Suprapubic skin (tissue), 4 donors: ENCODE measurements at regions not wholly inside any gene's neighbourhood (a gene's known extent, or its start where the extent isn't known, plus 50 kb on each side); places are given as distances from the start of the nearest gene placed in this dataset.

ENCODE experiments used
- DNase-seq, 2 donors: peaks; one replicate each; pipeline ENCODE4 v3.0.0-alpha.2; 2019; ENCODE audit warnings: low spot score in 2 of 2
- H3K27ac ChIP-seq: fragments of 200-600 bp; sonication (generic); one replicate; pipeline ENCODE4 v1.5.1; 2019
- H3K27me3 ChIP-seq: fragments of 200-600 bp; sonication (generic); one replicate; pipeline ENCODE4 v1.5.1; 2019
- H3K36me3 ChIP-seq: fragments of 200-600 bp; sonication (generic); one replicate; pipeline ENCODE4 v1.5.1; 2019
- H3K4me1 ChIP-seq: fragments of 200-600 bp; sonication (generic); one replicate; pipeline ENCODE4 v1.5.1; 2019
- H3K4me3 ChIP-seq: fragments of 200-600 bp; sonication (generic); one replicate; pipeline ENCODE4 v1.5.1; 2019; ENCODE audit warnings: mild to moderate bottlenecking
- H3K9me3 ChIP-seq: fragments of 200-600 bp; sonication (generic); one replicate; pipeline ENCODE4 v1.5.1; 2019
- EP300 ChIP-seq: sonication (generic); formaldehyde crosslinking; IDR thresholded peaks from one replicate; pipeline ENCODE4 v1.6.1; 2017; ENCODE audit warnings: antibody characterized with exemption
- POLR2A ChIP-seq, 2 donors: fragments of 450-650 bp; IDR thresholded peaks; one replicate each; pipeline ENCODE4 v1.6.1; 2017; ENCODE audit warnings: antibody characterized with exemption in 2 of 2, mild to moderate bottlenecking in 2 of 2, moderate library complexity in 2 of 2
- POLR2AphosphoS5 ChIP-seq, 3 donors: sonication (generic); formaldehyde crosslinking; IDR thresholded peaks; one replicate each; pipeline ENCODE4 v1.6.1; 2017; ENCODE audit warnings: antibody characterized with exemption in 3 of 3
- WGBS: methylation state at CpG from one replicate; pipeline ENCODE4 v1.1.5; 2018; 5-methylcytosine and 5-hydroxymethylcytosine counted together
- TF ChIP-seq, protein P1 (sequence below), 2 donors: fragments of 200-600 bp in 1 of 2; fragments of 450-650 bp in 1 of 2; sonication (generic) in 1 of 2; IDR thresholded peaks; one replicate each; pipeline ENCODE4 v1.5.1; 2016 to 2019; ENCODE audit warnings: antibody characterized with exemption in 2 of 2, mild to moderate bottlenecking in 1 of 2, moderate library complexity in 1 of 2

GRCh38 chr2:235155163-235155562, 203.3 kb downstream of the SH3BP4 start:
- H3K36me3 ChIP-seq = no peaks in the 10 kb centered on the region
- no peaks in the 10 kb centered on the region for H3K4me1 ChIP-seq
- H3K4me3 ChIP-seq = no peak overlapping the region
- H3K9me3 ChIP-seq = no peaks in the 10 kb centered on the region
- H3K27ac ChIP-seq = no peak overlapping the region
- TF ChIP-seq POLR2A (IDR thresholded peaks at IDR 0.05) (no peak), POLR2AphosphoS5 (IDR thresholded peaks at IDR 0.05) (no peak), EP300 (no peak)
- TF ChIP-seq, protein P1, sequence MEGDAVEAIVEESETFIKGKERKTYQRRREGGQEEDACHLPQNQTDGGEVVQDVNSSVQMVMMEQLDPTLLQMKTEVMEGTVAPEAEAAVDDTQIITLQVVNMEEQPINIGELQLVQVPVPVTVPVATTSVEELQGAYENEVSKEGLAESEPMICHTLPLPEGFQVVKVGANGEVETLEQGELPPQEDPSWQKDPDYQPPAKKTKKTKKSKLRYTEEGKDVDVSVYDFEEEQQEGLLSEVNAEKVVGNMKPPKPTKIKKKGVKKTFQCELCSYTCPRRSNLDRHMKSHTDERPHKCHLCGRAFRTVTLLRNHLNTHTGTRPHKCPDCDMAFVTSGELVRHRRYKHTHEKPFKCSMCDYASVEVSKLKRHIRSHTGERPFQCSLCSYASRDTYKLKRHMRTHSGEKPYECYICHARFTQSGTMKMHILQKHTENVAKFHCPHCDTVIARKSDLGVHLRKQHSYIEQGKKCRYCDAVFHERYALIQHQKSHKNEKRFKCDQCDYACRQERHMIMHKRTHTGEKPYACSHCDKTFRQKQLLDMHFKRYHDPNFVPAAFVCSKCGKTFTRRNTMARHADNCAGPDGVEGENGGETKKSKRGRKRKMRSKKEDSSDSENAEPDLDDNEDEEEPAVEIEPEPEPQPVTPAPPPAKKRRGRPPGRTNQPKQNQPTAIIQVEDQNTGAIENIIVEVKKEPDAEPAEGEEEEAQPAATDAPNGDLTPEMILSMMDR (IDR thresholded peaks at IDR 0.05) = no peak
- 92% methylated on average over 5 of the region's 5 CpGs for WGBS
- H3K27me3 ChIP-seq = peaks cover 5% of the 10 kb centered on the region
- DNase-seq = no peak

- 90% methylated on average over 5 of the region's 5 CpGs for WGBS
- Histone ChIP-seq H3K27me3 (peaks cover 5% of the 10 kb centered on the region), H3K9me3 (no peaks in the 10 kb centered on the region), H3K4me3 (no peak overlapping the region), H3K4me1 (no peaks in the 10 kb centered on the region), H3K36me3 (no peaks in the 10 kb centered on the region), H3K27ac (no peak overlapping the region)
- TF ChIP-seq, protein P1 (IDR thresholded peaks at IDR 0.05) = no peak
- TF ChIP-seq POLR2A (IDR thresholded peaks at IDR 0.05) (no peak), EP300 (no peak)
- DNase-seq = no peak
Measured at GRCh38 chr2:235156055-235156454, 204.2 kb downstream of the SH3BP4 start.

DNA sequence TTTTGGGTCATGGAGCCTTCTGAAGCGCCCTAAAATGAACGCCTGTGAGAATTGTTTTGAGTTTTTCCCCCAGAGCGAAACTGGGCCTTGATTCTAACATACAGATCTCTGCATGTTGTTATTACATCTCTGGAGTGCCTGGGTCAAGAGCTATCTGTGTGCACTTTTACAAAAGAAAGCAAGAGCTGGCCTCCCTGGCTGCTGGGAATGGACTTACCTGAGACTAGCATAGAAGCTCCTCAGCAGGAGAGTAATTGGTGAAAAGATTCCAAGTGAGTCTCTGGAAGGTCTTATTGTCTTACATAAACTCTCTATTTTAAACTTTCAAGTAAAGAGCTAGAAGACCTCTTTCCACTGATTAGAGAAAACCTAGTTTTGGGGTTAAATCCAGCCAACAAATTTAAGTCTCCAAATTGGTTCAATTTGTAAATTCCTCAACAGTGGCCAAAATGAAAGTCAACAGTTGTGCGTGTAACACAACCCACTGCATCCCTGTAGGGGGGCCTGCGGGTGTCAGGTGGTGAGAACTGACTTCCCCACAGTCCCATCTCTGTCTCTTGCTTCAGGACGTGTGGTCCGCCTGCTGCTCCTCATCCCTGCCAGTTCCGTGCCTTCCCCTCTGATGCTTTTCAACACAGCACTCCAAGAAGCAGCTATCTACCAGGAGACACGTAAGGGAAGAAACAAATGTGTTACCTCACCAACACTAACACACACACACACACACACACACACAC, 206.1 kb downstream of the SH3BP4 start:
- peak in 1 of 2 donors; percentile 12 for DNase-seq
- TF ChIP-seq, protein P1 (IDR thresholded peaks at IDR 0.05) = no peak
- TF ChIP-seq EP300 (no peak), POLR2A (IDR thresholded peaks at IDR 0.05) (no peak), POLR2AphosphoS5 (IDR thresholded peaks at IDR 0.05) (no peak)
- H3K27me3 ChIP-seq = peaks cover 5% of the 10 kb centered on the region
- H3K9me3 ChIP-seq = no peaks in the 10 kb centered on the region
- no peak overlapping the region for H3K4me3 ChIP-seq
- no peaks in the 10 kb centered on the region for H3K36me3 ChIP-seq
- no peak overlapping the region for H3K27ac ChIP-seq
- 91% methylated on average over 9 of the region's 9 CpGs for WGBS
- no peaks in the 10 kb centered on the region for H3K4me1 ChIP-seq

DNA sequence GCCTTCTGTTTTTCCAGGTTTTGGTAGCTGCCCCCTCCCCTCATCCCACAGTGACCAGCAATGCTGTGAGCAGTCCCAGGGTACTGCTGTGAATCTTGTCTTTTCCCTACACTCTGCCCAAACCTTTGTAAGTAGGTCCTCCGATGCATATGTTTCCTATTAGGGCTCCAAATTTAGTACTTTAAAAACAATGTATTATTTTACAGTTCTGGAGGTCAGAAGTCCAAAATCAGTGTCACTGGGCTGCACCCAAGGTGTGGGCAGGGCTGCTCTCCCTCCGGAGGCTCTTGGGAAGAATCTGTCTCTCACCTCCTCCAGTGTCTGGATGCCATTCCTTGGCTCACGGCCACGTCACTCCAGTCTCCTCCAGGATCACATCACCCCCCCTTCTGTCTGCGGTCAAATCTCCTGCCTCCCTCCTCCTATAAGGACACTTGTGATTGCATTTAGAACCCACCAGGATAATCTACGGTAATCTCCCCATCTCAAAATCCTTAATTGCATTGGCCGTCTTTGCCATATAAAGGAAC, 208.5 kb downstream of the SH3BP4 start:
- DNase-seq = no peak
- H3K4me1 ChIP-seq = no peaks in the 10 kb centered on the region

GRCh38 chr2:235161565-235161964, 209.7 kb downstream of the SH3BP4 start:
- TF ChIP-seq EP300 = no peak
- no peak for TF ChIP-seq POLR2A (IDR thresholded peaks at IDR 0.05)
- no peak for TF ChIP-seq POLR2AphosphoS5 (IDR thresholded peaks at IDR 0.05)
- TF ChIP-seq, protein P1 (IDR thresholded peaks at IDR 0.05) = no peak
- no peaks in the 10 kb centered on the region for H3K36me3 ChIP-seq
- H3K27me3 ChIP-seq = no peaks in the 10 kb centered on the region
- 89% methylated on average over 8 of the region's 8 CpGs for WGBS
- no peak for DNase-seq
- no peak overlapping the region for H3K27ac ChIP-seq
- no peaks in the 10 kb centered on the region for H3K9me3 ChIP-seq
- peaks cover 4% of the 10 kb centered on the region for H3K4me1 ChIP-seq
- no peak overlapping the region for H3K4me3 ChIP-seq

More for the DNA sequence above, 208.5 kb downstream of the SH3BP4 start:
- Histone ChIP-seq H3K27ac (no peak overlapping the region), H3K4me3 (no peak overlapping the region), H3K9me3 (no peaks in the 10 kb centered on the region), H3K36me3 (no peaks in the 10 kb centered on the region), H3K27me3 (no peaks in the 10 kb centered on the region)
- TF ChIP-seq POLR2AphosphoS5 (IDR thresholded peaks at IDR 0.05) (no peak), POLR2A (IDR thresholded peaks at IDR 0.05) (no peak), EP300 (no peak)
- TF ChIP-seq, protein P1 (IDR thresholded peaks at IDR 0.05) = no peak
- 83% methylated on average over 7 of the region's 7 CpGs for WGBS
